NCI-H1092 treated with DMSO at 0.1 percent for 48 hours (cell line): ENCODE measurements at regions not wholly inside any gene's neighbourhood (a gene's known extent, or its start where the extent isn't known, plus 50 kb on each side); places are given as distances from the start of the nearest gene placed in this dataset.
A peak's percentile ranks its signal among the peaks of the same experiment; 100 is the strongest.

ENCODE experiments used
- DNase-seq: peaks from one replicate; lab custom pipeline; 2025; lab: John Stamatoyannopoulos, UW

GRCh38 chr6:26149240-26149639 lies 62.0 kb downstream of the HFE start:
- no peak for DNase-seq

- no peak for DNase-seq
Measured at GRCh38 chr6:26152226-26153101, 65.2 kb downstream of the HFE start.

GRCh38 chr6:26155061-26155930 lies 68.1 kb downstream of the HFE start:
- DNase-seq, result peak; percentile 24

- DNase-seq, result peak; percentile 76
Measured at GRCh38 chr6:26156105-26156849, 69.0 kb downstream of the HFE start.

- no peak for DNase-seq
Measured at GRCh38 chr6:26156850-26157250, 69.6 kb downstream of the HFE start.

- peak; percentile 97 for DNase-seq
Measured at GRCh38 chr6:26157251-26158075, 70.2 kb downstream of the HFE start.

GRCh38 chr6:26158076-26158580 lies 70.9 kb downstream of the HFE start:
- DNase-seq, result no peak

GRCh38 chr6:26158581-26159356 lies 71.5 kb downstream of the HFE start:
- DNase-seq, result peak; percentile 44

GRCh38 chr6:26159357-26160273 lies 72.4 kb downstream of the HFE start:
- DNase-seq, result peak; percentile 16

GRCh38 chr6:26161322-26161721 lies 74.1 kb downstream of the HFE start:
- no peak for DNase-seq

GRCh38 chr6:26162399-26162798 lies 75.2 kb downstream of the HFE start:
- no peak for DNase-seq

- DNase-seq, result no peak
Measured at GRCh38 chr6:26163427-26164119, 76.3 kb downstream of the HFE start.

- DNase-seq, result no peak
Measured at GRCh38 chr6:26164120-26164505, 76.9 kb downstream of the HFE start.

- DNase-seq, result no peak
Measured at GRCh38 chr6:26165261-26165790, 78.1 kb downstream of the HFE start.

- no peak for DNase-seq
Measured at GRCh38 chr6:26170181-26170580, 83.0 kb downstream of the HFE start.

- no peak for DNase-seq
Measured at GRCh38 chr6:26170951-26171841, 84.0 kb downstream of the HFE start.

GRCh38 chr6:26172608-26172968 lies 85.4 kb downstream of the HFE start:
- DNase-seq, result peak; percentile 33

- no peak for DNase-seq
Measured at GRCh38 chr6:26173836-26174145, 86.6 kb downstream of the HFE start.
